K562 (cell line): ENCODE measurements at regions not wholly inside any gene's neighbourhood (a gene's known extent, or its start where the extent isn't known, plus 50 kb on each side); places are given as distances from the start of the nearest gene placed in this dataset.

Experiments
- ATAC-seq: fragments of 200-7000 bp; cut with Tn5 transposase; 3 replicates; pipeline ENCODE4 v1.9.1; 2020; ENCODE audit warnings: moderate library complexity
- BruUV-seq: library from RNA; stranded (reverse); fragments of 400-500 nt; replicated peaks from 2 replicates; lab custom pipeline; 2021; lab: Mats Ljungman, UMichigan
- CTCF ChIA-PET: fragments of 300-600 bp; formaldehyde crosslinking; extraction: SDS; loops from one replicate; lab custom pipeline; 2021; ENCODE audit warnings: low intra/inter-chr PET ratio; lab: Yijun Ruan, JAX
- POLR2A ChIA-PET: fragments of 300-600, 350-650 bp; sonication (Branson Sonifier 250); formaldehyde crosslinking; extraction: SDS; loops from one replicate; lab custom pipeline; 2021; ENCODE audit warnings: antibody characterized with exemption, inconsistent platforms; lab: Yijun Ruan, JAX
- DNase-seq, 4 experiments: peaks; one replicate each; pipeline versions ENCODE4 v3.0.0 to v3.0.0-alpha.2; 2011 to 2018; ENCODE audit warnings: low spot score in 3 of 4, mixed read lengths in 3 of 4; ENCODE audit errors: extremely low read depth in 1 of 4
- FAIRE-seq: peaks from 2 replicates; lab custom pipeline; 2011; peaks lifted over from hg19 to GRCh38; lab: Jason Lieb, UNC
- H2AFZ ChIP-seq: 2 replicates; pipeline ENCODE4 v1.6.0; 2011; ENCODE audit warnings: low read depth, low read length, control low read depth, inconsistent platforms
- H3K27ac ChIP-seq: fragments of 200-600 bp; 3 replicates; pipeline ENCODE4 v1.8.0; 2011; ENCODE audit warnings: low read depth, mild to moderate bottlenecking, control low read depth, inconsistent platforms, low read length, moderate library complexity, mixed read lengths; ENCODE audit errors: extremely low read depth
- H3K27me3 ChIP-seq, 2 experiments: fragments of 300-600 bp in 1 of 2; 2 replicates in 1 of 2; 3 replicates in 1 of 2; pipeline versions ENCODE4 v1.6.0 to v1.8.0; 2011; ENCODE audit warnings: inconsistent platforms in 2 of 2, low read length in 2 of 2, mild to moderate bottlenecking in 1 of 2, mixed read lengths in 1 of 2, moderate library complexity in 1 of 2; ENCODE audit not compliant: control insufficient read depth in 2 of 2, insufficient read depth in 2 of 2
- H3K36me3 ChIP-seq: fragments of 300-600 bp; 3 replicates; pipeline ENCODE4 v1.8.0; 2011; ENCODE audit warnings: mild to moderate bottlenecking, low read length, inconsistent platforms; ENCODE audit not compliant: control insufficient read depth, insufficient read depth
- H3K4me1 ChIP-seq, 2 experiments: fragments of 200-600 bp in 1 of 2; replicated peaks in 1 of 2; 2 replicates in 1 of 2; 3 replicates in 1 of 2; pipeline versions ENCODE4 v1.5.1 to v1.8.0; 2011; ENCODE audit warnings: inconsistent platforms in 2 of 2, low read length in 2 of 2, mild to moderate bottlenecking in 1 of 2, mixed read lengths in 1 of 2, moderate library complexity in 1 of 2; ENCODE audit not compliant: control insufficient read depth in 2 of 2, insufficient read depth in 2 of 2
- H3K4me2 ChIP-seq: 2 replicates; pipeline ENCODE4 v1.6.1; 2011; ENCODE audit warnings: low read length, control low read depth, inconsistent platforms, mixed read lengths; ENCODE audit not compliant: insufficient read depth
- H3K4me3 ChIP-seq: fragments of 200-600 bp; sonication (generic), shearing (Covaris generic); 2 replicates; pipeline ENCODE4 v1.5.1; 2016; ENCODE audit warnings: control low read depth, inconsistent platforms
- H3K79me2 ChIP-seq: fragments of 200-600 bp; 3 replicates; pipeline ENCODE4 v1.8.0; 2011; ENCODE audit warnings: low read length, inconsistent platforms; ENCODE audit not compliant: control insufficient read depth, insufficient read depth
- H3K9ac ChIP-seq, 2 experiments: 2 replicates each; pipeline versions ENCODE4 v1.6.0 to v1.6.1; 2011; ENCODE audit warnings: low read depth in 2 of 2, low read length in 2 of 2, control low read depth in 1 of 2, inconsistent platforms in 1 of 2, mild to moderate bottlenecking in 1 of 2, mixed read lengths in 1 of 2; ENCODE audit not compliant: insufficient read depth in 1 of 2
- H3K9me1 ChIP-seq: one replicate; pipeline ENCODE4 v1.6.0; 2011; ENCODE audit warnings: inconsistent platforms, mild to moderate bottlenecking, low read length, moderate library complexity; ENCODE audit not compliant: control insufficient read depth, insufficient read depth
- H3K9me3 ChIP-seq: replicated peaks from 2 replicates; pipeline ENCODE4 v1.5.1; 2011; ENCODE audit warnings: low read depth, low read length, inconsistent platforms; ENCODE audit not compliant: control insufficient read depth, insufficient read depth
- H4K20me1 ChIP-seq: replicated peaks from 2 replicates; pipeline ENCODE4 v1.6.1; 2011; ENCODE audit warnings: low read length, inconsistent platforms, mixed read lengths; ENCODE audit not compliant: control insufficient read depth, insufficient read depth
- BMI1 ChIP-seq: fragments of 150-350 bp; IDR thresholded peaks from 2 replicates; pipeline ENCODE4 v1.6.1; 2014; ENCODE audit warnings: low read length
- CTBP1 ChIP-seq: fragments of 450-650 bp; IDR thresholded peaks from 2 replicates; pipeline ENCODE4 v1.6.1; 2016; ENCODE audit warnings: borderline replicate concordance
- DPF2 ChIP-seq: fragments of 450-650 bp; IDR thresholded peaks from 2 replicates; pipeline ENCODE4 v1.6.1; 2016
- HMG20B ChIP-seq: fragments of 250-450 bp; sonication (Bioruptor Pico); IDR thresholded peaks from 2 replicates; pipeline ENCODE4 v1.5.0; 2021; ENCODE audit warnings: mild to moderate bottlenecking
- HMGN3 ChIP-seq: IDR thresholded peaks from 2 replicates; pipeline ENCODE4 v1.6.1; 2011; ENCODE audit warnings: borderline replicate concordance, low read depth, mild to moderate bottlenecking, mixed read lengths, low read length; ENCODE audit not compliant: insufficient read length; ENCODE audit errors: extremely low read depth
- KLF16 ChIP-seq: IDR thresholded peaks from 2 replicates; pipeline ENCODE4 v1.6.1; 2016; ENCODE audit warnings: antibody characterized with exemption
- NFE2 ChIP-seq: IDR thresholded peaks from 2 replicates; pipeline ENCODE4 v1.6.1; 2014; ENCODE audit warnings: antibody characterized with exemption, low read depth
- NFIX ChIP-seq: fragments of 250-450 bp; sonication (Bioruptor Pico); IDR thresholded peaks from 2 replicates; pipeline ENCODE4 v1.4.0; 2020; ENCODE audit warnings: low read depth, mild to moderate bottlenecking, moderate library complexity
- NFXL1 ChIP-seq: fragments of 450-650 bp; formaldehyde crosslinking; IDR thresholded peaks from 2 replicates; pipeline ENCODE4 v1.4.0; 2021; ENCODE audit warnings: mild to moderate bottlenecking
- POLR2AphosphoS2 ChIP-seq: IDR thresholded peaks from 2 replicates; pipeline ENCODE4 v1.6.1; 2012; ENCODE audit warnings: low read length, improper control_type of control experiment
- SREBF1 ChIP-seq: fragments of 150-350 bp; IDR thresholded peaks from 2 replicates; pipeline ENCODE4 v1.6.1; 2014; ENCODE audit warnings: antibody characterized with exemption, low read depth, low read length, borderline replicate concordance
- ZKSCAN3 ChIP-seq: fragments of 250-450 bp; sonication (Bioruptor Pico); IDR thresholded peaks from 2 replicates; pipeline ENCODE4 v1.4.0; 2020
- ZNF408 ChIP-seq: fragments of 250-450 bp; sonication (Bioruptor Pico); IDR thresholded peaks from 2 replicates; pipeline ENCODE4 v1.4.0; 2020; ENCODE audit warnings: low read depth, mild to moderate bottlenecking, moderate library complexity
- WGBS: fragments of 100-300 bp; shearing (Covaris generic); methylation state at CpG from one replicate; pipeline ENCODE4 v1.1.6; 2016; ENCODE audit warnings: low coverage, mixed read lengths; ENCODE audit not compliant: insufficient coverage; ENCODE audit errors: missing lambda C conversion rate; 5-methylcytosine and 5-hydroxymethylcytosine counted together
- in situ Hi-C: fragments of 300-500 bp; cut with MboI; formaldehyde crosslinking; loops from 4 replicates; pipeline ENCODE4 v1.15.0; 2018; ENCODE audit warnings: inconsistent platforms, mixed read lengths
- intact Hi-C: fragments of 100-400 bp; cut with micrococcal nuclease; formaldehyde crosslinking; loops from 2 replicates; pipeline ENCODE4 v1.14.2; 2022
- TF ChIP-seq, protein P1 (sequence below), 3 experiments: fragments of 200-800 bp in 1 of 3; fragments of 250-450 bp in 1 of 3; fragments of 450-650 bp in 1 of 3; sonication (Bioruptor Pico) in 1 of 3; sonication (Bioruptor generic) in 1 of 3; formaldehyde crosslinking in 1 of 3; IDR thresholded peaks; 2 replicates each; pipeline versions ENCODE4 v1.6.1 to v1.8.0; 2016 to 2022; ENCODE audit warnings: mild to moderate bottlenecking in 2 of 3, missing genetic modification characterization in 2 of 3, missing compliant biosample characterization in 1 of 3, moderate library complexity in 1 of 3

DNA sequence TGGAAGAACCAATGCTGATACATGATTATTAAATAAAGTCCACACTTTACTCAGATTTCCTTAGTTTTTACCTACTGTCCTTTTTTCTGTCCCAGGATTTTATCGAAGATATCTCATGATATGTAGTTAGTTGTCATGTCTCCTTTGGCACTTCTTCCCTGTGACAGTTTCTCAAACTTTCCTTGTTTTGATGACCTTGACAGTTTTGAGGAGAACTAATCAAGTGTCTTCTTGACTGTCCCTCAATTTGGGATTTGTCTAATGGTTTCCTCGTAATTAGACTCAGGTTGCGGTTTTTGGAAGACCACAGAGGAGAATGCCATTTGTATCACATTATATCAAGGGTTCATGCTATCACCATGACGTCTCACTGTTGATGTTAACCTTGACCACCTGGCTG is 483.1 kb upstream of the ZNF608 start (continued):
- TF ChIP-seq SREBF1 (no peak), NFIX (CRISPR knock-in tag) (no peak)
- TF ChIP-seq, all 486 proteins: peak for 0

DNA sequence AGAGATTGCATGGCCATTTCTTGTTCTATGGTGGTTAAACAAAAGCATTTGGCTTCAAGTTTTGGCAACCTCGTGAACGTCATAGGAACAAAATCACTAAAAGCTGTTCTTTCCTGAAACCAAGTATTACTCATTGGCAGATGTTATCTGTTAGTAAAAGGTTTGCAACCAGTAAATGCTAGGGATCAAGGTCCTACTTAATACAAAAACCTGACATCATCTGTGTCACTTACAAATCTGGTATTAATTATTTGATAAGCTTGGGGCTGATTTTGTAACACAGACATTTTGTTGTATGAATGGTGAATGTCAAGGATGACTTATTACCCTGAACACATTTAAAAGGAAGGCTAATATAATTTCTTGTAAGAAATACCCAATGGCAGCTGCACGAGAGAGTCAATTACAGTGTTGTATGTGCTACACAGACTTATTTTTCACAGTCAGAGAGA is 486.4 kb upstream of the ZNF608 start:
- H3K9me3 ChIP-seq: no peaks in the 10 kb centered on the region
- H3K9ac ChIP-seq: no peak overlapping the region
- H4K20me1 ChIP-seq: no peaks in the 10 kb centered on the region
- no peak overlapping the region for H3K4me2 ChIP-seq
- BruUV-seq: no TSS peak
- no peaks in the 10 kb centered on the region for H3K36me3 ChIP-seq
- ChIA-PET POLR2A (no interaction called here), CTCF (no interaction called here)
- no peak overlapping the region for H2AFZ ChIP-seq
- DNase-seq: no peak
- TF ChIP-seq ZNF408 (CRISPR knock-in tag) (no peak), ZKSCAN3 (no peak), HMG20B (CRISPR knock-in tag) (no peak), NFXL1 (no peak)
- TF ChIP-seq, all 486 proteins: peak for 0
- H3K4me1 ChIP-seq: no peaks in the 10 kb centered on the region
- FAIRE-seq (no peak), ATAC-seq (no peak)
- H3K4me3 ChIP-seq: no peak overlapping the region
- no peaks in the 10 kb centered on the region for H3K27me3 ChIP-seq
- WGBS: 2% methylated on average over 3 of the region's 3 CpGs
- no peak overlapping the region for H3K27ac ChIP-seq
- in situ Hi-C loops (no loop called here), intact Hi-C loops (no loop called here)
- no peaks in the 10 kb centered on the region for H3K9me1 ChIP-seq
- H3K79me2 ChIP-seq: no peaks in the 10 kb centered on the region

DNA sequence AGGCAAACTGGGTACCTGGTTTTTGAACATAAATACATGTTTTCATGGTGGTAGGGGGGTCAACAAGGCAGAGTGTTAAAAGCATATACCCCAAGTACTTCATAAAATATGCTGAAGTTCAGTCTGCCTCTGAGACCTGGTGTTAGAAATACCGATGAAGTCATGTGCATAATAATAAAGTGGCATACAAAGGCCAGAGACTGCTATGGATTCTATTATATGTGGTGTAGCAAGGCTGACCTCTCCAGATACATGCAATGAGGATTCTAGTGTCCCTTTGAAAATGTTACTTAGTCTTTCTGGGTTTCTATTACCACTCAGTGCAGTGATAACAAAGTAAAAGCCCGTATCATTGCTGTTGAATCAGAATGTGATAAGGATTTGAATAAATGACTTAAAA is 487.5 kb upstream of the ZNF608 start:
- no peak overlapping the region for H3K27ac ChIP-seq
- POLR2A ChIA-PET: no interaction called here
- H3K36me3 ChIP-seq: no peaks in the 10 kb centered on the region
- ATAC-seq: no peak
- no peak overlapping the region for H3K4me2 ChIP-seq
- WGBS: 0% methylated on average over 2 of the region's 2 CpGs
- FAIRE-seq: no peak
- no peaks in the 10 kb centered on the region for H3K79me2 ChIP-seq
- in situ Hi-C loops (no loop called here), intact Hi-C loops (no loop called here)
- BruUV-seq: no TSS peak
- no peaks in the 10 kb centered on the region for H3K9me1 ChIP-seq
- no peak for DNase-seq
- no peaks in the 10 kb centered on the region for H3K4me1 ChIP-seq
- no peak overlapping the region for H2AFZ ChIP-seq
- no peak overlapping the region for H3K4me3 ChIP-seq
- CTCF ChIA-PET: no interaction called here
- no peaks in the 10 kb centered on the region for H4K20me1 ChIP-seq
- H3K9ac ChIP-seq: no peak overlapping the region
- H3K27me3 ChIP-seq: no peaks in the 10 kb centered on the region
- H3K9me3 ChIP-seq: no peaks in the 10 kb centered on the region
- TF ChIP-seq BMI1 (no peak), NFE2 (no peak), DPF2 (no peak), CTBP1 (no peak), HMGN3 (no peak), POLR2AphosphoS2 (no peak), KLF16 (no peak)
- TF ChIP-seq, protein P1, sequence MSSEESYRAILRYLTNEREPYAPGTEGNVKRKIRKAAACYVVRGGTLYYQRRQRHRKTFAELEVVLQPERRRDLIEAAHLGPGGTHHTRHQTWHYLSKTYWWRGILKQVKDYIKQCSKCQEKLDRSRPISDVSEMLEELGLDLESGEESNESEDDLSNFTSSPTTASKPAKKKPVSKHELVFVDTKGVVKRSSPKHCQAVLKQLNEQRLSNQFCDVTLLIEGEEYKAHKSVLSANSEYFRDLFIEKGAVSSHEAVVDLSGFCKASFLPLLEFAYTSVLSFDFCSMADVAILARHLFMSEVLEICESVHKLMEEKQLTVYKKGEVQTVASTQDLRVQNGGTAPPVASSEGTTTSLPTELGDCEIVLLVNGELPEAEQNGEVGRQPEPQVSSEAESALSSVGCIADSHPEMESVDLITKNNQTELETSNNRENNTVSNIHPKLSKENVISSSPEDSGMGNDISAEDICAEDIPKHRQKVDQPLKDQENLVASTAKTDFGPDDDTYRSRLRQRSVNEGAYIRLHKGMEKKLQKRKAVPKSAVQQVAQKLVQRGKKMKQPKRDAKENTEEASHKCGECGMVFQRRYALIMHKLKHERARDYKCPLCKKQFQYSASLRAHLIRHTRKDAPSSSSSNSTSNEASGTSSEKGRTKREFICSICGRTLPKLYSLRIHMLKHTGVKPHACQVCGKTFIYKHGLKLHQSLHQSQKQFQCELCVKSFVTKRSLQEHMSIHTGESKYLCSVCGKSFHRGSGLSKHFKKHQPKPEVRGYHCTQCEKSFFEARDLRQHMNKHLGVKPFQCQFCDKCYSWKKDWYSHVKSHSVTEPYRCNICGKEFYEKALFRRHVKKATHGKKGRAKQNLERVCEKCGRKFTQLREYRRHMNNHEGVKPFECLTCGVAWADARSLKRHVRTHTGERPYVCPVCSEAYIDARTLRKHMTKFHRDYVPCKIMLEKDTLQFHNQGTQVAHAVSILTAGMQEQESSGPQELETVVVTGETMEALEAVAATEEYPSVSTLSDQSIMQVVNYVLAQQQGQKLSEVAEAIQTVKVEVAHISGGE (CRISPR knock-in tag; IDR thresholded peaks at IDR 0.05): no peak
